AG08396 (cell line): ENCODE measurements at regions not wholly inside any gene's neighbourhood (a gene's known extent, or its start where the extent isn't known, plus 50 kb on each side); places are given as distances from the start of the nearest gene placed in this dataset.

Source experiments
- DNase-seq: peaks from one replicate; pipeline ENCODE4 v3.0.0; 2012; ENCODE audit warnings: low spot score, mixed read lengths

DNA sequence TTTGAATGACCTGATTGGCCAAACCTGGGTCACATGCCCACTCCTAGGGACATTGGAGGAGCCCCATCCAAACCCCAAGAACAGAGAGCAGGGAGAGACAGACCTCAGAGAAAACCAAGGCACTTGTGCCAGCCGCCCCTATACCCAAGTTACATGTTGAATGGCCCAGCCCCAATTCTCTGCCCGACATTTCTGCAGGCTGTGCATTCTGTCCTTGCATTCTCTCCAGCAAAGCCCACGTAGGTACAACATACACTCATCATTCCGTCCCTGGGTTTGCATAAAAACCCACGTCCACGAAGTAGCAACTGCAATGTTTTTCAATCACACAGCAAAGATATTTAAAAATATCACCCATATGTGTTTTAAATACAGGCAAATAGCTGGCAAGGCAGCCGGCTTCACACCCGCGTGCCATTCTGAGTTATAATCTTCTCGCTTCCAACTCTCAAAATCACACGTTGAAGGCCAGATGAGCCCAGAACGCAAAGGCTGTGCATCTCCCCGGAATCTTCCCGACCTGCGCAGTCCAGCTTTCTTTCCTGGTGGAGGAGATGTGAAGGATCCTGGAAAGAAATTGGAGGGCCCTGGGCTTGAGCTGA is 91.7 kb upstream of the MYL2 start:
- no peak for DNase-seq

DNA sequence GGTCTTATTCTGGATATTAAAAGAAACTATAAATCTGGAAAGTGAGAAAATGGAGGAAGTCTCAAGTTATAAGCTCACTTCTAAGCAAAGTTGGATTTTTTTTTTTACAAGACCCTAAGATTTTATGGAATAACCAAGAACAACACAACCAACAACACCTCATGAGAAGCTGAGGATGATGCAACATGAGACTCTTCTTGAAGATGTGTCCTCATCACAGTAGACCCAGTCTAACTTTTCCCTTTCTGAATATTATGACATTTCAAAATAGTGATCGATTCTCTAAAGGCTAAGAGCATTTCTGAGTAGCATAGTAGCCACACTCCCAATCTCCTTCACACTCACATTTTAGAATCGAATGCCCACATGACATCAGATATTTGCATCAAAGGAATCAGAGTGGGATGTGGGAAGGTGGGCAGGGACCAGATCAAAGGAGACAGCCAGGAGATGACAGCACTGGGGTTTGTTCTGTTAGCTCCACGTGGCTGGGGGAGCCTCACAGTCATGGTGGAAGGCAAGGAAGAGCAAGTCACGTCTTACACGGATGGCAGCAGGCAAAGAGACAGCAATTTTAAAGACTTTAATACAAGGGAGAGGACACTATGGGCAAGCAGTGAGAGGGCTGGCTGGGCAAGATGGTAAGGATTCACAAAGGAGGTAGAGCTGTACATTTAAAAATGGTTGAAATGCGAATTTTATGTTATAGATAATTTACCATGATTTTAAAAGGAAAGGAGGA is 90.7 kb upstream of the MYL2 start:
- no peak for DNase-seq

DNA sequence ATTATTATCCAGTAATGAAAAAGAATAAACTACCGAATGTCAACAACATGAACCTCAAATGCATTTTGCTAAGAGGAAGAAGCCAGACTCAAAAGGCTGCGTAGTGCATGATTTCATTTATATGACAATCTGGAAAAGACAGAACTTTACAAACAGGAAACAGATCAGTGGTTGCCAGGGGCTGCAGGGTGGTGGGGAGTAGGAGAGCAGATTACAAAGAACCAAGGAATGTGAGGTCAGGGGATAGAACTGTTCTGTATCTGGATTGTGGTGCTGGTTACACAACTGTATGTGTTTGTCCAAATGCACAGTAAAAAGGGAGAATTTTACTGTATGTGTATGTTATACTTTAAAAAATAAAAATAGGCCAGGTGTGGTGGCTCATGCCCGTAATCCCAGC is 89.7 kb upstream of the MYL2 start:
- no peak for DNase-seq

DNA sequence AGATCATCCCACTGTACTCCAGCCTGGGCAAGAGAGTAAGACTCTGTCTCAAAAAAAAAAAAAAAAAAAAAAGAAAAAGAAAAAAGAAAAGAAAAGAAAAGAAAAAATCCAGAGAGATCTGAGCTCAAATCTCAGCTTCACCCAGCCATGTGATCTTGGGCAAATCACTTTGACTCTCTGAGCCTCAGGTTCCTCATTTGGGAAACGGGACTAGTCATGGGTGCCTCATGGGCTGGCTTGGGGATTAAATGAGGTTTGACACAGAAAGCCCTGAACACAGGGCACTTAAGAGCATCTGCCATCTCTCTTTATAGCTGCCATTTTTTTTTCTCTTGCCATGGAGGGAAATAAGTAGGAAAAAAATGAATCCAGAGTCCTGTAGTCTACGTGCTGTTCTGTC is 86.2 kb upstream of the MYL2 start:
- DNase-seq, result no peak

DNA sequence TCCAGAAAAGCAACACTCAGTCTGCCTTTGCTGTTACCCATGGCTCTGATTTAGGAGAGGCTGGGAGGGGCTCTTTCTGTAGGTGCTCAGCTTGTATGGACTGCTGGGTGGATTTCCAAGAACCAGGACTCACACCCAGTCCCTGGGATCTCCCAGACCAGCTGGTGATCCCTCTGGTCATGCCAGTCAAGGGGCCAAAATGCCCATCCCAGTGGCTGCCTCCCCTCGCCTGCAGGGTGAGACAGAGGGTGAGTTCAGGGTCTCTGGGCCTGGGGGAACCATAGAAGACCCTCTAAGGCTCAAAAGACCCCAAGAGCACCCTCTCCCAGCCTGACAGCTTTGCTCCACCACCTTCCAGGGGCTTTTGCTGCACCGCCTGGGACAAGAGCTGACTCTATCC is 78.6 kb upstream of the MYL2 start:
- no peak for DNase-seq

DNA sequence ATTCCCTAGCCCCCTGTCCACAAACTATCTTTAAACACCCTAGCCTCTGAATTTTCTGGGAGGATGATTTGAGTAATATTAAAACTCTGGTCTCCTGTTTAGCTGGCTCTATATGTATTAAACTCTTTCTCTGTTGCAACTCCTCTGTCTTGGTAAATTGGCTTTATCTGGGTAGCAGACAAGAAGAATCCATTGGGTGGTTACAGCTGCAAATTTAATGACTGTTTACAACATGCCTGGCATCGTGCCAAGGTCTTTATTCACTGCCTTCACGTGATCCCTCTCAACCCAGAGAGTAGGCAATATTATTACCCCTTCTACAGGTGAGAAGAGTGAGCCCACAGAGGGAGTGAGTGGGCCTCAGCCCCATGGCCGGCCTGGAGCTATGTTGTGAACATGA is 77.8 kb upstream of the MYL2 start:
- no peak for DNase-seq

DNA sequence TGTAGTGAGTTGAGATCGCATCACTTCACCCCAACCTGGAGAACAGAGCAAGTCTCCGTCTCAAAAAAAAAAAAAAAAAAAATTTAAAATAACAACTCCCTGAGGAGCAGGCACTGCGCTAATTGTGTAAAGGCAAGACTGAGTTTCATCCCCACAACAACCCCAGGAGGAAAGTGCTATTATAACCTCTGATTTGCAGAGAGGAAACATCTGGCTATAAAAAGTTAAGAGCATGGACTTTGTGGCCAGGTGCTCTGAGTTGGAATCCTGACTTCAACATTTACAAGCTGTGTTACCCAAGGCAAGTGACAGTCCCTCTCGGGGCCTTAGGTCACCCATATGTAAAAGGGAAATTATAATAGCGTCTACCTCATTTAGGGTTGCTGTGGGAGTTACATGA is 76.0 kb upstream of the MYL2 start:
- no peak for DNase-seq

DNA sequence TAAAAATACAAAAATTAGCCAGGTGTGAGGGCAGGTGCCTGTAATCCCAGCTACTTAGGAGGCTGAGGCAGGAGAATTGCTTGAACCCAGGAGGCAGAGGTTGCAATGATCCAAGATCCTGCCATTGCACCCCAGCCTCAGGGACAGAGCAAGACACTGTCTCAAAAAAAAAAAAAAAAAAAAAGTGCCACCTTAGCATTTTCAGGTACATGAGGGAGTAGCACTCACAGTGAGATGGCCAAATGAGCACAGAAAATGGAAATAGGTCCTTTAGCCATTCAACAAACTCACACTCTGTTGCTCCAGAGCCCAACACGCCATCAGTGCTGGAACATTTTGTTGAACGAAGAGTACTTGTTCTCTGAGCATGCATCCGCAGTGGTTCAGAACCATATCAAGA is 75.2 kb upstream of the MYL2 start:
- DNase-seq, result no peak

DNA sequence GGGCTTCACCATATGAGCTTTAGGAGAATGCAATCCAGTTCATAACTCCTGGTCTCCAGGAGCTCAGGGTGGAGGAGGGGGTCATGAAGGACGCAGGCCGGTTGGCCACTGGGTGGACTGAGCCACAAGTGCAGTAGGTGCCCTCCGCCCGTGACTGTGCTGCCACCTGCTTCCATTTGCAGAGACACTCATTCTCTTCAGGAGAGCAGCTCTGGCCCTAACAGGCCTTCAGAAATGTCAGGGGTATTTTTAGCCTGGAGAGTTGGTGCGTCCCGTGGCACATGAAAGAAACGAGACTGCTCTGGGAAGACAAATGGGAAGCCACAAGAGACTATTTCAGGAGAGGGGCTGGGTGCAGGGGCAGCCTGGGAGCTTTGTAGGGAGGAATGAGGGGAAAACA is 74.6 kb upstream of the MYL2 start:
- no peak for DNase-seq

DNA sequence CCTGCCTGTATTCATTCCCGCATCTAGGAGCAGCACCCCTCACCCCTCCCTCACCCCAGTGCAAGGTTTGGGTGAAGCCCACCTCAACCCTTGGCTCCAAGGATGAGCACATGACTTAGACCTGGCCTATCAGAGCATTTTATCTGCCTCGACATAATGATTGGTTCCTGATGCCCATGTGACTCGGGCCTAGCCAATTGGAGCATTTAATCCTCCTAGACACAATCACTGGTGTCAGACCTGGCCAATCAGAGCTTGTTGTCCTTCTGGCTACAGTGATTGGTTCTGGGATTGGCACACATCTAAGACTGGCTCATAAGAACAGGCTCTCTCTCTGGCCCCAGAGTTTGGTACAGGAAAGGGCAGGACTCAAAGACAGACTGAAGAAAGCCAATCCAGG is 73.1 kb upstream of the MYL2 start:
- DNase-seq, result no peak

DNA sequence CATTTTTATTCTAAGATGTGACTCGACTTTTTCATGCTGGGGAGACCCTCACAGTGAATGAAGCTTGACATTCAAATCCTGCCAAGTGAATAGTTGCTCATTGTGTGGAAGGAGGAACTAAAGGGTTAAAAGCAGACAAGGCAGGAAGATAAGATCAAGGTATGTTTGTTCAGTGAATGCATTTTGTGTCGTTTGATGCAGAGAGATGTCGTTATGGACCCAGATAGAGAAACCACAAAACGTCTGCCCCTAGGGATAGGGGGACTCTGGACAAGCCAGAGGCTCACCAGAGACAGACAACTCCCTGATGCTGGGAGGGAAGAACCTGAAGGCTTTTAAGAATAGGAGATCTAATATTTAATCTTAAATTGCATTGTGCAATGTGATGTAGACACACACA is 72.5 kb upstream of the MYL2 start:
- no peak for DNase-seq

DNA sequence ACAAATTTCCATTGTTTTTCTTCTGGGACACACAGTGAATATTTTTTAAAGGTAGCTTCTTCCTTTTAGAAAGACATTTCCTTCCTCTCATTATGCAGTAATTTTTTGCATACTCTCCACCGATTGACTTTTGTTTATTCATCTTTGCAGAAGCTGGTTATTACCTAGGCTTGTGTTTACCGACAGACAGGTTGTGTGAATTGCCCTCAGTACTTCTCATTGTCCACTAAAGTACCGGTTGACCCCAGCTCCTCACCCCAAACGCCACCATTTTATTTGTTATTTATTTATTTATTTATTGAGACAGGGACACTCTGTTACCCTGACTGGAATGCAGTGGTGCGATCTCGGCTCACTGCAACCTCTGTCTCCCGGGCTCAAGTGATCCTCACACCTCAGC is 63.4 kb upstream of the MYL2 start:
- no peak for DNase-seq

DNA sequence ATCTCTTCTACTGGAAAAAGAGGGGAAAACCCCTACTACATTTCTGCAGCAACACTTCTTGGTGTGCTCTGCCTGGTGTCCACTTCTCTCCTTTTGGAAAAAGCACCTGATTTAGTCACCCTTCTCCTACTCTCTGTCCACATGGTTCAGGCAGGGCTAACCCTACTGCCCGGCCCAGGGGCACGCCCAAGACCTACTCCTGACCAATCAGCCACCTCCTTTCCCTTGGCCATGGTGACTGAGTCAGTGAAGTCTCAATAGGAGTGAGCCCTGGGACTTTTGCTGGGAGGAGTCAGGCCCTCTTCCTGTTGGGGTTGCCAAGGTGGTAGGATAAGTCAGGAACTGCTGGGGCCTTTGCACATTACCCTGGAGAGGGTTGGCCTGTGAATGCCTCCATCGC is 52.5 kb upstream of the MYL2 start:
- no peak for DNase-seq

DNA sequence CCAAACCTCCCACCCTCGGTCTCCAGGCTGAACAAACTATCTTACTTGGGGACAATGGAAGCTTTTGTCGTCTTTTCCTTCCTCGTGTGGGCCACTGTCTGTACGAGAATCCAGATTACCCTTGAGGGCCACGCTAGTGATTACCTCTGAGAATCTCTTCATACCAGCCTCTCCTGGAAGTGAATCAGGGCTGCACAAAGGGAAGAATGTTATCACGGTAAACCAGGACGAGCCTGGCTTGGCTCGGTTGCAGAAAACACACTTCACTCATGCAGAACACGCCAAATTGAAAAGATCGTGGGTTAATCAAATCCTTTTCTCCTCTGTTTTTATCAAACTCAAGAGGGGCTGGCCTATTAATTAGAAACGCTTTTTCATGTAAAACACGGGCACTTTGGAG is 51.6 kb upstream of the MYL2 start:
- DNase-seq, result no peak

DNA sequence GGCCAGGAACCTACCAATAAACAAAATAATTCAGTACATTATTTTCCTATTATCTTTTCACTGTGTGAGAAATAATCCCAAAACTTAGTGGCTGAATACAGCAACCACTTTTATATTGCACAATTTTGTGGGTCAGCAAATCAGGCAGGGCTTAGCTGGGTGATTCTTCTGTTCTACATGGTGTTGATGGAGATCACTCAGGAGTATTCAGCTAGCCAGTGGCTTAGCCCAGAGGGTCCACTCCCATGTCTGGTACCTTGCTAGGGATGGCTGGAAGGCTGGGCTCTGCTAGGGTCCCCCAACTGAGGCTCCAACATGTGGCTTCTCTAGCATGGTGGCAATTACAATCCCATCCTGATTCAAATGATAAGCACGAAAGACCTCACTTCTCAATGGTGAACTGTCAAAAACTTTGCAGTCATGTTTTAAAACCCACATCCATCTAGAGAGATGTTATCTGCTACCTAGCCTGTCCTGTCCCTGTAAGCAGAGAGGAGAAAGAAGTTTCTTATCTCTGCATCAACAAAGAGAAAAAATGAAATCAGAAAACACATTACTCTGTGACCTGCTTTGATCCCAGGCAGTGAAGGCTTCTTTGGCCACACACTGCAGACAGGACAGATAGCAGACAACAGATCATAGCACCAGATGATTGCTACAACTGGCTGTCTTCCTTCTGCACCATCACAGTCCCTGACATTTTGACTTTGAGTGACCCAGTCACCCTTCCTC is 51.0 kb upstream of the MYL2 start:
- DNase-seq, result no peak
